ENCODE measurements at regions not wholly inside any gene's neighbourhood (a gene's known extent, or its start where the extent isn't known, plus 50 kb on each side); places are given as distances from the start of the nearest gene placed in this dataset.
"Not testable (repeated sequence)": the region's sequence is repeated elsewhere in the genome, so short reads cannot be mapped to it uniquely, and the experiment has no call there.

GRCh38 chr1:213586587-213586972 is 401.2 kb upstream of the PROX1 start:
- no peak overlapping the region for H3K27ac ChIP-seq
- H2AFZ ChIP-seq (ENCODE audit: low read depth): no peak overlapping the region
- no peak overlapping the region for H3K9ac ChIP-seq
- H3K4me1 ChIP-seq (ENCODE audit: low read depth, poor library complexity, severe bottlenecking): no peaks in the 10 kb centered on the region
- H3K4me2 ChIP-seq: no peak overlapping the region
- H3K4me3 ChIP-seq (IDR thresholded peaks at IDR 0.05; ENCODE audit: insufficient read depth, low read depth, low read length): no peak overlapping the region
- H3K79me2 ChIP-seq (ENCODE audit: insufficient read depth, low read depth): no peaks in the 10 kb centered on the region
- H3K27me3 ChIP-seq (ENCODE audit: insufficient read depth, low read depth): no peaks in the 10 kb centered on the region
- no peaks in the 10 kb centered on the region for H3K36me3 ChIP-seq (ENCODE audit: insufficient read depth)
- no peaks in the 10 kb centered on the region for H4K20me1 ChIP-seq (ENCODE audit: insufficient read depth)
- TF ChIP-seq, protein P1, sequence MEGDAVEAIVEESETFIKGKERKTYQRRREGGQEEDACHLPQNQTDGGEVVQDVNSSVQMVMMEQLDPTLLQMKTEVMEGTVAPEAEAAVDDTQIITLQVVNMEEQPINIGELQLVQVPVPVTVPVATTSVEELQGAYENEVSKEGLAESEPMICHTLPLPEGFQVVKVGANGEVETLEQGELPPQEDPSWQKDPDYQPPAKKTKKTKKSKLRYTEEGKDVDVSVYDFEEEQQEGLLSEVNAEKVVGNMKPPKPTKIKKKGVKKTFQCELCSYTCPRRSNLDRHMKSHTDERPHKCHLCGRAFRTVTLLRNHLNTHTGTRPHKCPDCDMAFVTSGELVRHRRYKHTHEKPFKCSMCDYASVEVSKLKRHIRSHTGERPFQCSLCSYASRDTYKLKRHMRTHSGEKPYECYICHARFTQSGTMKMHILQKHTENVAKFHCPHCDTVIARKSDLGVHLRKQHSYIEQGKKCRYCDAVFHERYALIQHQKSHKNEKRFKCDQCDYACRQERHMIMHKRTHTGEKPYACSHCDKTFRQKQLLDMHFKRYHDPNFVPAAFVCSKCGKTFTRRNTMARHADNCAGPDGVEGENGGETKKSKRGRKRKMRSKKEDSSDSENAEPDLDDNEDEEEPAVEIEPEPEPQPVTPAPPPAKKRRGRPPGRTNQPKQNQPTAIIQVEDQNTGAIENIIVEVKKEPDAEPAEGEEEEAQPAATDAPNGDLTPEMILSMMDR (conservative IDR thresholded peaks at IDR 0.05; ENCODE audit: low read depth, low read length): no peak

DNA sequence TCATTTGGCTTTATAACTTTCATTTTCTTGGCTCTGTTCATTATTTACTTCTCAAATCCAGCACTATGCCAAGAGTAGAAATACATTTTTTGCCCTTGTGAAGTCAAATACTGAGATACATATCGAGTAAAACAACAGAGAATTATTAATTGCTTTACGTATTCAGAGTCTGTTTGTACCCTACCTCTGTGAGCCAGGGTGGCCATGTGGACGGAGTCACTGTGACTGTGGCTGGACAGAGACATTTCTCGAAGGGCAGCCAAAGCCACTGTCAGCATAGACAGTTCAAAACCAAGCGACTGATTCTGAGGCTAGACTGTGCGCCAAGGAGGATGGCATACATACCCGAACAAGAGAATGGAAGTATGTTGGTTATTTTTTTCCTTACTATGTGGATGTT is 391.0 kb upstream of the PROX1 start:
- Histone ChIP-seq H3K79me2 (ENCODE audit: insufficient read depth, low read depth) (no peaks in the 10 kb centered on the region), H3K4me1 (ENCODE audit: low read depth, poor library complexity, severe bottlenecking) (no peaks in the 10 kb centered on the region), H4K20me1 (ENCODE audit: insufficient read depth) (no peaks in the 10 kb centered on the region), H2AFZ (ENCODE audit: low read depth) (no peak overlapping the region), H3K27me3 (ENCODE audit: insufficient read depth, low read depth) (no peaks in the 10 kb centered on the region), H3K36me3 (ENCODE audit: insufficient read depth) (no peaks in the 10 kb centered on the region), H3K4me3 (IDR thresholded peaks at IDR 0.05; ENCODE audit: insufficient read depth, low read depth, low read length) (no peak overlapping the region), H3K9ac (no peak overlapping the region), H3K27ac (no peak overlapping the region), H3K4me2 (no peak overlapping the region)
- TF ChIP-seq, protein P1 (conservative IDR thresholded peaks at IDR 0.05; ENCODE audit: low read depth, low read length): no peak

DNA sequence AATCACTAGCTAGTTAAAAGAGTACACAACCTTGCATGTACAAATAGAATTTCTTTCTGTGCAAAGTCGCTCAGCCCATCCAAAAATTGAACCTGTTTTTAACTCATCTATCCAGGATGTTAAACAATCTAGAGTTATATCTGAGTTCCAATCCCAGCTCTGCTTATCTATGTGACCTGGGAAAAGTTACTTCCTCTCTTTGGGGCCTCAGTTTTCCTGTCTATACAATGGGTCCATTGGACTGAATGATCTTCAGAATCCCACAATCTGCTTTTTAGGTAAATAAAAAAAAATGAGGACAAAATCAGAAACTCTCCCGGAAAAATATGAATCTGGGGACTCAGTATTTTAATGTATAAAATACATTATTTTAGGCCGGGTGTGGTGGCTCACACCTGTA is 389.5 kb upstream of the PROX1 start:
- Histone ChIP-seq H3K4me1 (ENCODE audit: low read depth, poor library complexity, severe bottlenecking) (no peaks in the 10 kb centered on the region), H3K36me3 (ENCODE audit: insufficient read depth) (no peaks in the 10 kb centered on the region), H2AFZ (ENCODE audit: low read depth) (no peak overlapping the region), H4K20me1 (ENCODE audit: insufficient read depth) (no peaks in the 10 kb centered on the region), H3K4me2 (no peak overlapping the region), H3K4me3 (IDR thresholded peaks at IDR 0.05; ENCODE audit: insufficient read depth, low read depth, low read length) (no peak overlapping the region), H3K27ac (no peak overlapping the region), H3K9ac (no peak overlapping the region), H3K27me3 (ENCODE audit: insufficient read depth, low read depth) (no peaks in the 10 kb centered on the region), H3K79me2 (ENCODE audit: insufficient read depth, low read depth) (no peaks in the 10 kb centered on the region)
- TF ChIP-seq, protein P1 (conservative IDR thresholded peaks at IDR 0.05; ENCODE audit: low read depth, low read length): no peak

DNA sequence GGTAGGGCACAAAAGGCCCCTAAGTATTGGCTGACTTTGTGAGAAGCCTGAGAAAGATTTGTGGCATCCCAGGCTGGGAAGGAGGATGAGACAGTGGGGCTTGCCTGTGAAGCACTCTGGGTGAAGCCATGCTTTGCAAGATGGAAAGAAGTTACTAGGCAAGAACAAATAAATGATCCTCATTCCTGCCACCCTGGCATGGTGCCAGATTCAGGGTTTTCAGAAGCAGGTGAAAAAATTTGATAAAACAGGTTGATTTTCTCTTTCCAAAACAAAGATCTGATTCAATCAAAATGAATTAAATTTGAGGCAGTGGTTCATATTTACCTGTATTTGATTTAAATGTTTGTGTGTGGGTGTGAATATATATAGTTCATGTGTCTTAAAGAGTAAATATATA is 386.9 kb upstream of the PROX1 start:
- Histone ChIP-seq H2AFZ (ENCODE audit: low read depth) (no peak overlapping the region), H3K27ac (no peak overlapping the region), H4K20me1 (ENCODE audit: insufficient read depth) (no peaks in the 10 kb centered on the region), H3K79me2 (ENCODE audit: insufficient read depth, low read depth) (no peaks in the 10 kb centered on the region), H3K9ac (no peak overlapping the region), H3K27me3 (ENCODE audit: insufficient read depth, low read depth) (no peaks in the 10 kb centered on the region), H3K36me3 (ENCODE audit: insufficient read depth) (no peaks in the 10 kb centered on the region), H3K4me3 (IDR thresholded peaks at IDR 0.05; ENCODE audit: insufficient read depth, low read depth, low read length) (no peak overlapping the region), H3K4me2 (no peak overlapping the region), H3K4me1 (ENCODE audit: low read depth, poor library complexity, severe bottlenecking) (no peaks in the 10 kb centered on the region)
- TF ChIP-seq, protein P1 (conservative IDR thresholded peaks at IDR 0.05; ENCODE audit: low read depth, low read length): no peak

DNA sequence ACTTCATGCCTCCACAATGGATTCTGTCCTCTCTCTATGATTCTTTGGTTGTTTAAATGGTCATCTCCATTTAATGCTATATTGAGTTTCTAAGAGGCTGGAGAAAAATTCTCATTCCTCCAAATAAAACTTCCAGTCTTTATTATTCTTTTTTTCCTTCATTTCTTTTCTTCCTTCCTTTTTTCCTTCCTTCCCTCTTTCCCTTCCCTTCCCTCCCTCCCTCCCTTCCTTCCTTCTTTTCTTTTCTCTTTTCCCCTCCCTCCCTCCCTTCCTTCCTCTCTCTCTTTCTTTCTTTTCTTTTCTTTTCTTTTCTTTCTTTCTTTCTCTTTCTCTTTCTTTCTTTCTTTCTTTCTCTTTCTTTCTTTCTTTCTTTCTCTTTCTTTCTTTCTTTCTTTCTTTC is 386.1 kb upstream of the PROX1 start:
- H3K79me2 ChIP-seq (ENCODE audit: insufficient read depth, low read depth); H4K20me1 ChIP-seq (ENCODE audit: insufficient read depth); H3K27ac ChIP-seq; H2AFZ ChIP-seq (ENCODE audit: low read depth); H3K4me1 ChIP-seq (ENCODE audit: low read depth, poor library complexity, severe bottlenecking); H3K36me3 ChIP-seq (ENCODE audit: insufficient read depth); H3K27me3 ChIP-seq (ENCODE audit: insufficient read depth, low read depth); H3K4me2 ChIP-seq; H3K9ac ChIP-seq; H3K4me3 ChIP-seq (IDR thresholded peaks at IDR 0.05; ENCODE audit: insufficient read depth, low read depth, low read length): not testable (repeated sequence)

Measured in KMS-11 (cell line).